ENCODE measurements at regions not wholly inside any gene's neighbourhood (a gene's known extent, or its start where the extent isn't known, plus 50 kb on each side); places are given as distances from the start of the nearest gene placed in this dataset.
"Not testable (repeated sequence)": the region's sequence is repeated elsewhere in the genome, so short reads cannot be mapped to it uniquely, and the experiment has no call there.

- intact Hi-C loops (cut with micrococcal nuclease); POLR2A ChIA-PET: not testable (repeated sequence)
Observed at GRCh38 chr6:4725136-4725760, 51.0 kb upstream of the CDYL start.

GRCh38 chr6:4724727-4725126 lies 51.5 kb upstream of the CDYL start:
- intact Hi-C loops (cut with micrococcal nuclease); H3K36me3 Mint-ChIP-seq (ENCODE audit: low read depth); H3K27ac Mint-ChIP-seq; H3K9me3 Mint-ChIP-seq; POLR2A ChIA-PET; H3K4me3 Mint-ChIP-seq; DNase-seq; CTCF ChIA-PET; H3K27me3 Mint-ChIP-seq; ATAC-seq: not testable (repeated sequence)
- H3K4me1 Mint-ChIP-seq (ENCODE audit: low read depth), result peaks cover 12% of the 10 kb centered on the region

More at GRCh38 chr6:4725136-4725760, 51.0 kb upstream of the CDYL start:
- peaks cover 12% of the 10 kb centered on the region for H3K4me1 Mint-ChIP-seq (ENCODE audit: low read depth)
- not testable (repeated sequence) for H3K9me3 Mint-ChIP-seq; ATAC-seq; H3K27me3 Mint-ChIP-seq; H3K36me3 Mint-ChIP-seq (ENCODE audit: low read depth); H3K4me3 Mint-ChIP-seq; DNase-seq; H3K27ac Mint-ChIP-seq
- CTCF ChIA-PET, result interaction anchor here (1.5 kb wide), 1 partner anchor 11 kb away, joined by 4 read pairs; no protein-coding TSS in a partner anchor

- ATAC-seq, result no peak
- Mint-ChIP-seq H3K27me3 (peaks cover 5% of the 10 kb centered on the region), H3K4me3 (no peak overlapping the region), H3K9me3 (no peaks in the 10 kb centered on the region), H3K27ac (no peak overlapping the region), H3K4me1 (ENCODE audit: low read depth) (peaks cover 12% of the 10 kb centered on the region), H3K36me3 (ENCODE audit: low read depth) (no peaks in the 10 kb centered on the region)
- CTCF ChIA-PET, result no interaction called here
- DNase-seq, result no peak
- TF ChIP-seq CTCF (IDR thresholded peaks at IDR 0.05), result no peak
- POLR2A ChIA-PET, result no interaction called here
- intact Hi-C loops (cut with micrococcal nuclease), result no loop called here
Observed at GRCh38 chr6:4723383-4723782, 52.8 kb upstream of the CDYL start.

- CTCF ChIA-PET; intact Hi-C loops (cut with micrococcal nuclease); H3K27me3 Mint-ChIP-seq; H3K4me3 Mint-ChIP-seq; POLR2A ChIA-PET; H3K9me3 Mint-ChIP-seq; H3K36me3 Mint-ChIP-seq (ENCODE audit: low read depth); H3K4me1 Mint-ChIP-seq (ENCODE audit: low read depth); H3K27ac Mint-ChIP-seq; DNase-seq; ATAC-seq: not testable (repeated sequence)
Observed at GRCh38 chr6:4721368-4721767, 54.8 kb upstream of the CDYL start.

- peaks cover 4% of the 10 kb centered on the region for H3K4me1 Mint-ChIP-seq (ENCODE audit: low read depth)
- POLR2A ChIA-PET, result no interaction called here
- no peak for TF ChIP-seq CTCF (IDR thresholded peaks at IDR 0.05)
- intact Hi-C loops (cut with micrococcal nuclease), result no loop called here
- H3K27ac Mint-ChIP-seq, result no peak overlapping the region
- H3K36me3 Mint-ChIP-seq (ENCODE audit: low read depth), result no peaks in the 10 kb centered on the region
- no peak for DNase-seq
- ATAC-seq, result no peak
- H3K27me3 Mint-ChIP-seq, result peaks cover 3% of the 10 kb centered on the region
- CTCF ChIA-PET, result no interaction called here
- H3K4me3 Mint-ChIP-seq, result no peak overlapping the region
- peaks cover 3% of the 10 kb centered on the region for H3K9me3 Mint-ChIP-seq
Observed at GRCh38 chr6:4719491-4719890, 56.7 kb upstream of the CDYL start.

- DNase-seq (no peak), ATAC-seq (no peak)
- Mint-ChIP-seq H3K27ac (no peak overlapping the region), H3K4me3 (no peak overlapping the region), H3K36me3 (ENCODE audit: low read depth) (no peaks in the 10 kb centered on the region), H3K4me1 (ENCODE audit: low read depth) (peaks cover 4% of the 10 kb centered on the region), H3K9me3 (peaks cover 3% of the 10 kb centered on the region), H3K27me3 (peaks cover 1% of the 10 kb centered on the region)
- no peak for TF ChIP-seq CTCF (IDR thresholded peaks at IDR 0.05)
- intact Hi-C loops (cut with micrococcal nuclease), result no loop called here
- ChIA-PET CTCF (no interaction called here), POLR2A (no interaction called here)
Observed at GRCh38 chr6:4717856-4718255, 58.3 kb upstream of the CDYL start.

Data from activated CD8-positive, alpha-beta T cell treated with anti-CD3 and anti-CD28 coated beads for 36 hours (primary cell).